ENCODE measurements at regions not wholly inside any gene's neighbourhood (a gene's known extent, or its start where the extent isn't known, plus 50 kb on each side); places are given as distances from the start of the nearest gene placed in this dataset.

GRCh38 chr3:161905520-161906132, 409.0 kb downstream of the OTOL1 start:
- no peak overlapping the region for H4K8ac ChIP-seq (ENCODE audit: low read depth, low read length)
- no peak overlapping the region for H3K23ac ChIP-seq (ENCODE audit: low read length)
- H2BK15ac ChIP-seq (replicated peaks; ENCODE audit: low read depth): no peak overlapping the region
- no peak overlapping the region for H3K56ac ChIP-seq (ENCODE audit: low read length)
- H2AK5ac ChIP-seq (ENCODE audit: low read length): no peak overlapping the region
- no peak overlapping the region for H2BK120ac ChIP-seq (ENCODE audit: low read depth, low read length)
- H3K79me2 ChIP-seq (ENCODE audit: control insufficient read depth, insufficient read depth, low read length): no peaks in the 10 kb centered on the region
- no peak overlapping the region for H4K5ac ChIP-seq (ENCODE audit: low read length)
- no CpG with 5 or more reads among the region's 4 CpGs for WGBS (ENCODE audit: extremely low coverage, insufficient coverage, low lambda C conversion rate)
- no peak overlapping the region for H3K4me3 ChIP-seq (ENCODE audit: low read length)
- no peaks in the 10 kb centered on the region for H3K36me3 ChIP-seq (ENCODE audit: control insufficient read depth, insufficient read depth, low read length)
- H2BK5ac ChIP-seq (ENCODE audit: low read length): no peak overlapping the region
- no peak overlapping the region for H3K18ac ChIP-seq (ENCODE audit: low read length)
- H3K4ac ChIP-seq (ENCODE audit: low read depth, low read length): no peak overlapping the region
- no peaks in the 10 kb centered on the region for H3K79me1 ChIP-seq (ENCODE audit: low read length)
- no peaks in the 10 kb centered on the region for H3K27me3 ChIP-seq (ENCODE audit: insufficient read depth, low read length, poor library complexity)
- no peak overlapping the region for H3K27ac ChIP-seq (ENCODE audit: low read depth, low read length)
- no peak for DNase-seq
- H3K9ac ChIP-seq (ENCODE audit: low read length): no peak overlapping the region
- no peaks in the 10 kb centered on the region for H3K4me1 ChIP-seq (ENCODE audit: control insufficient read depth, low read depth, low read length)
- H3K4me2 ChIP-seq (ENCODE audit: low read length): no peak overlapping the region

DNA sequence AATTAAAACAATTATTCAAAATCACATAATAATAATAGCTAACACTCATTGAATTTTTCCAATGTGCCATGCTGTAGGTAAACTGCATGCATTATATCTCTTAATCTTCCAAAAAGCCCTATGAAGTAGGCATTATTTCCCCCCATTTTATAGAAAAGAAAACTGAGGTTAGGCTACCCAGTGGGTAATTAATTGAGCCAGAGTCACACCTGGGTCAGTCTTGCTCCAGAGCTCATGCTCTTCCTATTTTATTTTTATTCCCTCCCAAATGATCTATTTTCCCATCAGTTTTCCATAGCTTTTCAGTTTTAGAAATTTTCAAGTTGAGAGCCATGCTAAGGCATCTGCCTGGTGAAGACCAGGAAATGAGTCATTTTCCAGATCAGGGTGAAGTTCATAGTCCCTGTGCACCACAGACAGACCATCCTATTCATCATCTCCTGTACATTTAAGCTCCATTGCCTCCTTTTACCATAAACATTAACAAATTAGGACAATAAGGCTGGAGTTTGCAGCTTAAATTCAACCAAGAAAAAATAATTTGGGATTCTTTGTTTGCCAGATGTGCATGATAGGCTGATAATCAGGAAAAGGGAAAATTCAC, 417.3 kb downstream of the OTOL1 start:
- Histone ChIP-seq H3K27me3 (ENCODE audit: insufficient read depth, low read length, poor library complexity) (no peaks in the 10 kb centered on the region), H2BK5ac (ENCODE audit: low read length) (no peak overlapping the region), H2BK120ac (ENCODE audit: low read depth, low read length) (no peak overlapping the region), H3K79me1 (ENCODE audit: low read length) (no peaks in the 10 kb centered on the region), H4K8ac (ENCODE audit: low read depth, low read length) (no peak overlapping the region), H3K27ac (ENCODE audit: low read depth, low read length) (no peak overlapping the region), H3K79me2 (ENCODE audit: control insufficient read depth, insufficient read depth, low read length) (no peaks in the 10 kb centered on the region), H3K4me1 (ENCODE audit: control insufficient read depth, low read depth, low read length) (no peaks in the 10 kb centered on the region), H2AK5ac (ENCODE audit: low read length) (no peak overlapping the region), H3K18ac (ENCODE audit: low read length) (no peak overlapping the region), H2BK15ac (replicated peaks; ENCODE audit: low read depth) (no peak overlapping the region), H3K56ac (ENCODE audit: low read length) (peak overlapping the region; percentile 1), H3K4me3 (ENCODE audit: low read length) (no peak overlapping the region), H3K36me3 (ENCODE audit: control insufficient read depth, insufficient read depth, low read length) (no peaks in the 10 kb centered on the region), H3K9ac (ENCODE audit: low read length) (no peak overlapping the region), H4K5ac (ENCODE audit: low read length) (no peak overlapping the region), H3K4me2 (ENCODE audit: low read length) (no peak overlapping the region), H3K23ac (ENCODE audit: low read length) (no peak overlapping the region), H3K4ac (ENCODE audit: low read depth, low read length) (no peak overlapping the region)
- DNase-seq: no peak

GRCh38 chr3:161914703-161915417, 418.3 kb downstream of the OTOL1 start:
- Histone ChIP-seq H3K4me1 (ENCODE audit: control insufficient read depth, low read depth, low read length) (no peaks in the 10 kb centered on the region), H4K5ac (ENCODE audit: low read length) (no peak overlapping the region), H3K4me2 (ENCODE audit: low read length) (no peak overlapping the region), H3K36me3 (ENCODE audit: control insufficient read depth, insufficient read depth, low read length) (no peaks in the 10 kb centered on the region), H2AK5ac (ENCODE audit: low read length) (no peak overlapping the region), H3K79me2 (ENCODE audit: control insufficient read depth, insufficient read depth, low read length) (no peaks in the 10 kb centered on the region), H2BK15ac (replicated peaks; ENCODE audit: low read depth) (no peak overlapping the region), H3K9ac (ENCODE audit: low read length) (no peak overlapping the region), H3K4me3 (ENCODE audit: low read length) (no peak overlapping the region), H3K27ac (ENCODE audit: low read depth, low read length) (no peak overlapping the region), H3K23ac (ENCODE audit: low read length) (no peak overlapping the region), H2BK120ac (ENCODE audit: low read depth, low read length) (no peak overlapping the region), H3K18ac (ENCODE audit: low read length) (no peak overlapping the region), H3K56ac (ENCODE audit: low read length) (no peak overlapping the region), H3K4ac (ENCODE audit: low read depth, low read length) (no peak overlapping the region), H2BK5ac (ENCODE audit: low read length) (no peak overlapping the region), H4K8ac (ENCODE audit: low read depth, low read length) (no peak overlapping the region), H3K27me3 (ENCODE audit: insufficient read depth, low read length, poor library complexity) (no peaks in the 10 kb centered on the region), H3K79me1 (ENCODE audit: low read length) (no peaks in the 10 kb centered on the region)
- peak; percentile 71 for DNase-seq
- no CpG with 5 or more reads among the region's 8 CpGs for WGBS (ENCODE audit: extremely low coverage, insufficient coverage, low lambda C conversion rate)

GRCh38 chr3:161915418-161915750, 418.8 kb downstream of the OTOL1 start:
- H2BK15ac ChIP-seq (replicated peaks; ENCODE audit: low read depth): no peak overlapping the region
- H3K9ac ChIP-seq (ENCODE audit: low read length): no peak overlapping the region
- no peak overlapping the region for H3K4me2 ChIP-seq (ENCODE audit: low read length)
- no peak overlapping the region for H4K5ac ChIP-seq (ENCODE audit: low read length)
- H3K23ac ChIP-seq (ENCODE audit: low read length): no peak overlapping the region
- H3K36me3 ChIP-seq (ENCODE audit: control insufficient read depth, insufficient read depth, low read length): no peaks in the 10 kb centered on the region
- no peaks in the 10 kb centered on the region for H3K4me1 ChIP-seq (ENCODE audit: control insufficient read depth, low read depth, low read length)
- H3K4ac ChIP-seq (ENCODE audit: low read depth, low read length): no peak overlapping the region
- H3K18ac ChIP-seq (ENCODE audit: low read length): peak overlapping the region; percentile 51
- no peak overlapping the region for H3K27ac ChIP-seq (ENCODE audit: low read depth, low read length)
- no peak for DNase-seq
- H3K4me3 ChIP-seq (ENCODE audit: low read length): no peak overlapping the region
- H3K27me3 ChIP-seq (ENCODE audit: insufficient read depth, low read length, poor library complexity): no peaks in the 10 kb centered on the region
- no peak overlapping the region for H3K56ac ChIP-seq (ENCODE audit: low read length)
- no peak overlapping the region for H2AK5ac ChIP-seq (ENCODE audit: low read length)
- no peaks in the 10 kb centered on the region for H3K79me2 ChIP-seq (ENCODE audit: control insufficient read depth, insufficient read depth, low read length)
- WGBS (ENCODE audit: extremely low coverage, insufficient coverage, low lambda C conversion rate): no CpG with 5 or more reads among the region's 4 CpGs
- no peaks in the 10 kb centered on the region for H3K79me1 ChIP-seq (ENCODE audit: low read length)
- H2BK120ac ChIP-seq (ENCODE audit: low read depth, low read length): no peak overlapping the region
- H4K8ac ChIP-seq (ENCODE audit: low read depth, low read length): no peak overlapping the region
- H2BK5ac ChIP-seq (ENCODE audit: low read length): no peak overlapping the region

- no peaks in the 10 kb centered on the region for H3K27me3 ChIP-seq (ENCODE audit: insufficient read depth, low read length, poor library complexity)
- no peak overlapping the region for H4K5ac ChIP-seq (ENCODE audit: low read length)
- no peak overlapping the region for H3K4me2 ChIP-seq (ENCODE audit: low read length)
- no peak overlapping the region for H2BK120ac ChIP-seq (ENCODE audit: low read depth, low read length)
- no peaks in the 10 kb centered on the region for H3K79me1 ChIP-seq (ENCODE audit: low read length)
- H3K56ac ChIP-seq (ENCODE audit: low read length): no peak overlapping the region
- no peaks in the 10 kb centered on the region for H3K4me1 ChIP-seq (ENCODE audit: control insufficient read depth, low read depth, low read length)
- no peak for DNase-seq
- no peak overlapping the region for H4K8ac ChIP-seq (ENCODE audit: low read depth, low read length)
- H3K23ac ChIP-seq (ENCODE audit: low read length): no peak overlapping the region
- no peak overlapping the region for H3K27ac ChIP-seq (ENCODE audit: low read depth, low read length)
- no peak overlapping the region for H3K4me3 ChIP-seq (ENCODE audit: low read length)
- no CpG with 5 or more reads among the region's 2 CpGs for WGBS (ENCODE audit: extremely low coverage, insufficient coverage, low lambda C conversion rate)
- H2AK5ac ChIP-seq (ENCODE audit: low read length): no peak overlapping the region
- no peak overlapping the region for H3K18ac ChIP-seq (ENCODE audit: low read length)
- H2BK5ac ChIP-seq (ENCODE audit: low read length): no peak overlapping the region
- H3K36me3 ChIP-seq (ENCODE audit: control insufficient read depth, insufficient read depth, low read length): no peaks in the 10 kb centered on the region
- H2BK15ac ChIP-seq (replicated peaks; ENCODE audit: low read depth): no peak overlapping the region
- H3K4ac ChIP-seq (ENCODE audit: low read depth, low read length): no peak overlapping the region
- no peak overlapping the region for H3K9ac ChIP-seq (ENCODE audit: low read length)
- H3K79me2 ChIP-seq (ENCODE audit: control insufficient read depth, insufficient read depth, low read length): no peaks in the 10 kb centered on the region
These were observed 423.6 kb downstream of the OTOL1 start for GRCh38 chr3:161920196-161920595.
